IMR-90 (cell line): ENCODE measurements at regions not wholly inside any gene's neighbourhood (a gene's known extent, or its start where the extent isn't known, plus 50 kb on each side); places are given as distances from the start of the nearest gene placed in this dataset.

Experiments used
- ATAC-seq: fragments of 200-7000 bp; cut with Tn5 transposase; 2 replicates; pipeline ENCODE4 v1.9.1; 2020; ENCODE audit warnings: low read depth, mild to moderate bottlenecking, moderate library complexity
- BruUV-seq: library from RNA; stranded (reverse); fragments of 400-500 nt; replicated peaks from 2 replicates; lab custom pipeline; 2021; lab: Mats Ljungman, UMichigan
- CTCF ChIA-PET: fragments of 300-600 bp; formaldehyde crosslinking; extraction: SDS; loops from one replicate; lab custom pipeline; 2021; ENCODE audit warnings: antibody characterized with exemption; lab: Yijun Ruan, JAX
- POLR2A ChIA-PET: fragments of 300-600 bp; sonication (Branson Sonifier 250); formaldehyde crosslinking; loops from one replicate; lab custom pipeline; 2022; ENCODE audit warnings: antibody characterized with exemption; ENCODE audit not compliant: unreplicated experiment; lab: Charles Lee
- DNase-seq: peaks from one replicate; pipeline ENCODE4 v3.0.0; 2013
- H2AFZ ChIP-seq: replicated peaks from 2 replicates; pipeline ENCODE3; 2013; ENCODE audit warnings: low read length, mild to moderate bottlenecking; ENCODE audit not compliant: poor library complexity
- H2AK5ac ChIP-seq: 2 replicates; pipeline ENCODE4 v1.6.1; 2013; ENCODE audit warnings: low read depth, low read length, inconsistent platforms
- H2AK9ac ChIP-seq: replicated peaks from 2 replicates; pipeline ENCODE3; 2013; ENCODE audit warnings: mild to moderate bottlenecking, low read depth, low read length, moderate library complexity; ENCODE audit not compliant: poor library complexity
- H2BK120ac ChIP-seq: 2 replicates; pipeline ENCODE4 v1.6.1; 2013; ENCODE audit warnings: low read depth, low read length, inconsistent platforms
- H2BK15ac ChIP-seq: 3 replicates; pipeline ENCODE4 v1.6.1; 2013; ENCODE audit warnings: low read depth, low read length, inconsistent platforms
- H2BK20ac ChIP-seq: 2 replicates; pipeline ENCODE4 v1.6.1; 2013; ENCODE audit warnings: low read depth, mild to moderate bottlenecking, inconsistent platforms, low read length, moderate library complexity
- H2BK5ac ChIP-seq: 2 replicates; pipeline ENCODE4 v1.6.1; 2013; ENCODE audit warnings: mild to moderate bottlenecking, low read depth, low read length, inconsistent platforms; ENCODE audit not compliant: poor library complexity, severe bottlenecking
- H3K14ac ChIP-seq: replicated peaks from 2 replicates; pipeline ENCODE4 v1.6.1; 2013; ENCODE audit warnings: low read depth, low read length, inconsistent platforms
- H3K18ac ChIP-seq: 2 replicates; pipeline ENCODE4 v1.6.1; 2013; ENCODE audit warnings: low read depth, low read length, control low read depth
- H3K23ac ChIP-seq: 2 replicates; pipeline ENCODE4 v1.6.1; 2013; ENCODE audit warnings: low read depth, low read length, inconsistent platforms
- H3K27ac ChIP-seq: 2 replicates; pipeline ENCODE4 v1.5.1; 2013; ENCODE audit warnings: mild to moderate bottlenecking, control low read depth, low read length; ENCODE audit not compliant: insufficient read depth
- H3K27me3 ChIP-seq: 2 replicates; pipeline ENCODE4 v1.6.1; 2013; ENCODE audit warnings: low read length; ENCODE audit not compliant: control insufficient read depth, insufficient read depth
- H3K36me3 ChIP-seq: 2 replicates; pipeline ENCODE4 v1.6.1; 2013; ENCODE audit warnings: low read length, mixed read lengths; ENCODE audit not compliant: control insufficient read depth, insufficient read depth
- H3K4ac ChIP-seq: 2 replicates; pipeline ENCODE4 v1.6.1; 2013; ENCODE audit warnings: low read depth, low read length, inconsistent platforms
- H3K4me1 ChIP-seq: 2 replicates; pipeline ENCODE4 v1.6.1; 2013; ENCODE audit warnings: low read length, mixed read lengths; ENCODE audit not compliant: control insufficient read depth, insufficient read depth
- H3K4me2 ChIP-seq: 2 replicates; pipeline ENCODE4 v1.6.1; 2013; ENCODE audit warnings: low read depth, mild to moderate bottlenecking, control low read depth, low read length, moderate library complexity
- H3K4me3 ChIP-seq: 2 replicates; pipeline ENCODE4 v1.5.1; 2013; ENCODE audit warnings: low read depth, mild to moderate bottlenecking, control low read depth, low read length, moderate library complexity; ENCODE audit not compliant: insufficient read depth
- H3K56ac ChIP-seq: 2 replicates; pipeline ENCODE4 v1.6.1; 2013; ENCODE audit warnings: low read length, inconsistent platforms; ENCODE audit not compliant: insufficient read depth; ENCODE audit errors: extremely low read depth
- H3K79me1 ChIP-seq, 2 experiments: 2 replicates each; pipeline ENCODE4 v1.6.1; 2013; ENCODE audit warnings: low read length in 2 of 2, inconsistent platforms in 1 of 2, low read depth in 1 of 2
- H3K9ac ChIP-seq: 2 replicates; pipeline ENCODE4 v1.6.1; 2013; ENCODE audit warnings: low read depth, low read length, control low read depth
- H3K9me1 ChIP-seq: 2 replicates; pipeline ENCODE4 v1.6.1; 2013; ENCODE audit warnings: low read length, inconsistent platforms; ENCODE audit not compliant: insufficient read depth
- H3K9me3 ChIP-seq: 2 replicates; pipeline ENCODE4 v1.6.1; 2013; ENCODE audit warnings: low read length; ENCODE audit not compliant: control insufficient read depth, insufficient read depth
- H4K20me1 ChIP-seq: 2 replicates; pipeline ENCODE4 v1.6.1; 2013; ENCODE audit warnings: low read length, inconsistent platforms; ENCODE audit not compliant: insufficient read depth
- H4K5ac ChIP-seq: 2 replicates; pipeline ENCODE4 v1.6.1; 2013; ENCODE audit warnings: mild to moderate bottlenecking, low read depth, low read length, control low read depth
- H4K8ac ChIP-seq, 2 experiments: 2 replicates each; pipeline ENCODE4 v1.6.1; 2013; ENCODE audit warnings: low read depth in 2 of 2, low read length in 2 of 2, control low read depth in 1 of 2, inconsistent platforms in 1 of 2
- H4K91ac ChIP-seq: 2 replicates; pipeline ENCODE4 v1.6.1; 2013; ENCODE audit warnings: low read depth, low read length, inconsistent platforms; ENCODE audit not compliant: insufficient read depth
- CEBPB ChIP-seq: IDR thresholded peaks from 2 replicates; pipeline ENCODE4 v1.6.1; 2012; ENCODE audit warnings: low read depth, low read length, improper control_type of control experiment
- MAFK ChIP-seq: IDR thresholded peaks from 2 replicates; pipeline ENCODE4 v1.6.1; 2012; ENCODE audit warnings: low read depth, low read length, improper control_type of control experiment
- MXI1 ChIP-seq: IDR thresholded peaks from 2 replicates; pipeline ENCODE4 v1.6.1; 2012; ENCODE audit warnings: low read depth, mild to moderate bottlenecking, low read length, moderate library complexity, borderline replicate concordance
- RAD21 ChIP-seq: IDR thresholded peaks from 2 replicates; pipeline ENCODE4 v1.6.1; 2012; ENCODE audit warnings: low read length, improper control_type of control experiment
- RCOR1 ChIP-seq: IDR thresholded peaks from 2 replicates; pipeline ENCODE4 v1.6.1; 2012; ENCODE audit warnings: mild to moderate bottlenecking, low read length, improper control_type of control experiment; ENCODE audit not compliant: insufficient replicate concordance
- RFX5 ChIP-seq: IDR thresholded peaks from 2 replicates; pipeline ENCODE4 v1.8.0; 2012; ENCODE audit warnings: low read depth, mild to moderate bottlenecking, low read length, moderate library complexity
- SMC3 ChIP-seq: fragments of 150-350 bp; IDR thresholded peaks from 2 replicates; pipeline ENCODE4 v1.6.1; 2016; ENCODE audit warnings: low read depth, mild to moderate bottlenecking, antibody characterized with exemption, low read length, moderate library complexity
- WGBS, 2 experiments: methylation state at CpG; one replicate each; pipeline versions ENCODE4 v1.1.5 to v1.1.7; 2013; ENCODE audit warnings: missing lambda C conversion rate in 2 of 2; ENCODE audit not compliant: insufficient read length in 1 of 2; ENCODE audit errors: extremely low coverage in 2 of 2; 5-methylcytosine and 5-hydroxymethylcytosine counted together
- dilution Hi-C: fragments of 300-500 bp; cut with HindIII; formaldehyde crosslinking; loops from one replicate; pipeline ENCODE4 v1.14.3; 2018; ENCODE audit warnings: low sequenced_read_pairs; ENCODE audit not compliant: unreplicated experiment
- in situ Hi-C: fragments of 300-500 bp; cut with MboI; formaldehyde crosslinking; loops from 3 replicates; pipeline ENCODE4 v1.14.3; 2019; ENCODE audit warnings: low sequenced_read_pairs, inconsistent platforms, mixed read lengths
- intact Hi-C: fragments of 100-400 bp; cut with micrococcal nuclease; formaldehyde crosslinking; loops from 2 replicates; pipeline ENCODE4 v1.10.0; 2022

GRCh38 chr10:128928231-128928836 is 538.7 kb upstream of the MGMT start:
- CTCF ChIA-PET = no interaction called here
- no TSS peak for BruUV-seq
- Histone ChIP-seq H2AK9ac (no peak overlapping the region), H4K8ac (no peak overlapping the region), H3K56ac (no peak overlapping the region), H3K23ac (no peak overlapping the region), H2BK5ac (no peak overlapping the region), H3K79me1 (no peaks in the 10 kb centered on the region), H2AK5ac (no peak overlapping the region), H4K20me1 (no peaks in the 10 kb centered on the region), H3K27me3 (no peaks in the 10 kb centered on the region), H3K14ac (no peak overlapping the region), H3K36me3 (no peaks in the 10 kb centered on the region), H3K9ac (no peak overlapping the region), H2BK20ac (no peak overlapping the region), H3K9me1 (no peaks in the 10 kb centered on the region), H4K91ac (no peak overlapping the region), H3K27ac (no peak overlapping the region), H3K4me2 (no peak overlapping the region), H2AFZ (no peak overlapping the region), H3K4me3 (no peak overlapping the region), H2BK15ac (no peak overlapping the region), H3K18ac (no peak overlapping the region), H4K5ac (no peak overlapping the region), H3K9me3 (peaks cover 15% of the 10 kb centered on the region), H2BK120ac (no peak overlapping the region), H3K4me1 (no peaks in the 10 kb centered on the region), H3K4ac (no peak overlapping the region)
- no peak for TF ChIP-seq MAFK
- no peak for TF ChIP-seq MXI1
- TF ChIP-seq RAD21 = no peak
- no peak for TF ChIP-seq CEBPB
- no peak for TF ChIP-seq RFX5
- no peak for TF ChIP-seq SMC3
- no peak for TF ChIP-seq RCOR1
- DNase-seq (no peak), ATAC-seq (no peak)
- intact Hi-C loops (no loop called here), dilution Hi-C loops (no loop called here), in situ Hi-C loops (no loop called here)
- 77% methylated on average over 30 of the region's 33 CpGs; no CpG with 5 or more reads in 1 of the 2 experiments for WGBS, 2 experiments
- POLR2A ChIA-PET = no interaction called here
